ENCODE measurements at regions not wholly inside any gene's neighbourhood (a gene's known extent, or its start where the extent isn't known, plus 50 kb on each side); places are given as distances from the start of the nearest gene placed in this dataset.

DNA sequence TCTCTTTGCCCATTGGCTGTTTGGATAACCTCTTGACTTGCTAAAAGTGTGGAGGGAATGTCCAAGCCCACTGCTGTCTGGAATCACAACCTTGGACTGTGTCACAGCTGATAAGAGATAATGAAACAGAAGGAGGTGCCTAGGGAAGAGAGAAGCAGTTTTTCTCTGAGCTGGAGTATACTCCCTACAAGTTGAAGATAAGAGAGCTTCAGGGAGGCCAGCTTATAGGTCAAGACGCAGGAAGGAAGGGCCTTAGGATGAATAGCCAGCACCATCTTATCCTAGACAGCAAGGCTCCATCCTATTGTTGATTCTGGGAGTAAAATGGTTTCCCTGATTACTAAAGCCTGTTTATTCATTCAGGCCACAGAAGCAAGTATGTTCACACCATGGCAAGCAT, 244.7 kb downstream of the NPR3 start:
- 0% methylated on average over 1 of the region's 1 CpG for WGBS (ENCODE audit: low lambda C conversion rate)
- in situ Hi-C loops (cut with HindIII; ENCODE audit: extremely low pct_ligation_motif_present, low pct_unique_long_range_greater_than_20kb) (no loop called here), intact Hi-C loops (cut with micrococcal nuclease; ENCODE audit: unreplicated experiment) (no loop called here)
- Histone ChIP-seq H3K9me3 (ENCODE audit: low read length) (no peaks in the 10 kb centered on the region), H3K9ac (ENCODE audit: insufficient read depth, low read depth, low read length) (no peak overlapping the region), H4K20me1 (ENCODE audit: insufficient read depth, low read length) (no peaks in the 10 kb centered on the region), H3K4me1 (ENCODE audit: insufficient read depth, low read length) (no peaks in the 10 kb centered on the region), H2AFZ (ENCODE audit: low read length) (no peak overlapping the region), H3K79me2 (ENCODE audit: insufficient read depth, low read length) (no peaks in the 10 kb centered on the region), H3K4me3 (replicated peaks in 1 of 3; ENCODE audit: insufficient read depth in 1 of 3, low read depth in 2 of 3, low read length in 3 of 3) (no peak overlapping the region), H3K4me2 (ENCODE audit: low read depth, low read length) (no peak overlapping the region), H3K27me3 (ENCODE audit: control insufficient read depth in 1 of 2, insufficient read depth in 2 of 2, low read length in 2 of 2) (no peaks in the 10 kb centered on the region), H3K27ac (ENCODE audit: extremely low read length, insufficient read depth, low read length) (no peak overlapping the region), H3K36me3 (replicated peaks in 1 of 2; ENCODE audit: control insufficient read depth in 1 of 2, insufficient read depth in 2 of 2, low read length in 2 of 2) (no peaks in the 10 kb centered on the region)
- FAIRE-seq (no peak), ATAC-seq (no peak), DNase-seq (ENCODE audit: low spot score) (no peak)
- ChIA-PET POLR2A (no interaction called here), CTCF (ENCODE audit: low intra/inter-chr PET ratio, low total read pairs) (no interaction called here)
- TF ChIP-seq ZNF773 (CRISPR knock-in tag; IDR thresholded peaks at IDR 0.05; ENCODE audit: borderline replicate concordance) (no peak), ZBTB3 (CRISPR knock-in tag; IDR thresholded peaks at IDR 0.05; ENCODE audit: borderline replicate concordance, low read depth) (no peak), HMGXB4 (CRISPR knock-in tag; IDR thresholded peaks at IDR 0.05; ENCODE audit: borderline replicate concordance in 1 of 2, low read depth in 1 of 2) (no peak), SNAPC2 (CRISPR knock-in tag; IDR thresholded peaks at IDR 0.05) (no peak), ZNF335 (CRISPR knock-in tag; IDR thresholded peaks at IDR 0.05) (no peak), ZNF235 (CRISPR knock-in tag; IDR thresholded peaks at IDR 0.05; ENCODE audit: borderline replicate concordance) (no peak), IRX3 (CRISPR knock-in tag; IDR thresholded peaks at IDR 0.05; ENCODE audit: borderline replicate concordance, low read depth) (no peak), ZSCAN29 (CRISPR knock-in tag; conservative IDR thresholded peaks at IDR 0.05) (no peak)
- BruUV-seq (replicated peaks), result no TSS peak
